HL-60 (cell line): ENCODE measurements at regions not wholly inside any gene's neighbourhood (a gene's known extent, or its start where the extent isn't known, plus 50 kb on each side); places are given as distances from the start of the nearest gene placed in this dataset.

Experiments used
- CTCF ChIP-seq: IDR thresholded peaks from one replicate; pipeline ENCODE4 v1.5.1; 2011; ENCODE audit warnings: low read length, control low read depth, inconsistent platforms; ENCODE audit not compliant: insufficient read depth
- POLR2AphosphoS5 ChIP-seq: IDR thresholded peaks from 2 replicates; pipeline ENCODE4 v1.6.1; 2012; ENCODE audit warnings: low read depth
- REST ChIP-seq: IDR thresholded peaks from 2 replicates; pipeline ENCODE4 v1.6.1; 2012; ENCODE audit warnings: low read depth; ENCODE audit not compliant: insufficient replicate concordance

GRCh38 chr4:129369361-129370010 lies 273.5 kb downstream of the C4orf33 start:
- TF ChIP-seq REST (no peak), CTCF (no peak), POLR2AphosphoS5 (no peak)
